ENCODE measurements at regions not wholly inside any gene's neighbourhood (a gene's known extent, or its start where the extent isn't known, plus 50 kb on each side); places are given as distances from the start of the nearest gene placed in this dataset.
"Not testable (repeated sequence)": the region's sequence is repeated elsewhere in the genome, so short reads cannot be mapped to it uniquely, and the experiment has no call there.

DNA sequence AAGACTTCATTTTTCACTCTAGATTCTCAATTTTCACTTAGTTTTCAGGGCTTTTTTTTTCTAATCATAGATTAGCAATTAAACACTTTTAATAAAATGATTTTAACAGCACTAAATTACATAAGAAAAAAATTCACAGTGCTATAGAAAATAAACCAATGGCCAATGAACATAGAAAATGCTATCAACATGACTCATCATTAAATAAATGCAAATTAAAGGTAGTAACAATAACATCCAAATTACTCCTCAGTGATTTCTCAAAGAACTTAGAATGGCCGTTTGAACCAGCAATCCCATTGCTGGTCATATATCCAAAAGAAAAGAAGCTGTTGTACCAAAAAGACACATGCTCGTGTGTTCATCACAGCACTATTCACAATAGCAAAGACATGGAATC, 1058.9 kb downstream of the UQCRFS1 start:
- H3K4me3 ChIP-seq (ENCODE audit: low read length): no peak overlapping the region
- TF ChIP-seq ZNF274 (IDR thresholded peaks at IDR 0.05; ENCODE audit: low read depth, low read length): no peak

DNA sequence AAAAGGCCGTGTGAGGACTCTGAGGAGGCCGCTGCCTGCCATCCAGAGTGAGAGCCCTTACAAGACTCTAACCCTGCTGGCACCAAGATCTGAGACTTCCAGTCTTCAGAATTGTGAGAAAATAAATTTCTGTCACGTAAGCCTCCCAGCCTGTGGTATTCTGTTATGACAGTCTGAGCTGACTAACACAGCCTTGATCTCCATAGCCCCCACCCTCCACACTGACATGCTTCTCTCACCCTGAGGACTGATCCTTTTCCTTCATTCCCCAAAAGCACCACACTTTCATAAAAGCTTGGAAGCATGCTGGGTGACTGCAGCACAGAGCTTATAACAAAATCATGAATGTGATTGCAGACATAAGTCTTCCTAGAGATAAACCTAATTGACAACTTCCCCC, 1059.8 kb downstream of the UQCRFS1 start:
- H3K4me3 ChIP-seq (ENCODE audit: low read length): no peak overlapping the region
- no peak for TF ChIP-seq ZNF274 (IDR thresholded peaks at IDR 0.05; ENCODE audit: low read depth, low read length)

GRCh38 chr19:28152195-28152594, 1060.8 kb downstream of the UQCRFS1 start:
- TF ChIP-seq ZNF274 (IDR thresholded peaks at IDR 0.05; ENCODE audit: low read depth, low read length): no peak

DNA sequence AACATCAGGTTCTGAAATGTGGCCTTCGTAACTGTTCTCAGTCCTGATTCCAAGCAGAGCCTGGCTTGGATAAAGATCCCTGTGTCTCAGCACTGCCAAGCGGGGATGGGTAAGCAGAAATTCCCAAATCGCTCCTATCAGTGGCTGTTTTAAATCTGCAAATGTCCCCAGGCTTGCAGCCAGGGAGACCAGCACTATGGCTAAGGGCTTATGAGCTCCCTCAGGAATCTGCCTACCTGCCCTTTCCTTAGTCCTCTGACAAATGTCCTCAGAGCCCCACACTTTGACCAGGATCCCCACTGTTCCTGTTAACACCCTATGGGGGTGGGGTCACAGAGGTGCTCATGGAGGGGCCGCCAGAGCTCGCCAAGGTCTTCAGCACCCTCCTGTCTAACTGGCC, 1062.8 kb downstream of the UQCRFS1 start:
- no peak overlapping the region for H3K4me3 ChIP-seq (ENCODE audit: low read length)
- TF ChIP-seq ZNF274 (IDR thresholded peaks at IDR 0.05; ENCODE audit: low read depth, low read length): no peak

More at GRCh38 chr19:28152195-28152594, 1060.8 kb downstream of the UQCRFS1 start:
- no peak overlapping the region for H3K4me3 ChIP-seq (ENCODE audit: low read length)

GRCh38 chr19:28148554-28148953, 1064.4 kb downstream of the UQCRFS1 start:
- TF ChIP-seq ZNF274 (IDR thresholded peaks at IDR 0.05; ENCODE audit: low read depth, low read length): no peak
- H3K4me3 ChIP-seq (ENCODE audit: low read length): no peak overlapping the region

DNA sequence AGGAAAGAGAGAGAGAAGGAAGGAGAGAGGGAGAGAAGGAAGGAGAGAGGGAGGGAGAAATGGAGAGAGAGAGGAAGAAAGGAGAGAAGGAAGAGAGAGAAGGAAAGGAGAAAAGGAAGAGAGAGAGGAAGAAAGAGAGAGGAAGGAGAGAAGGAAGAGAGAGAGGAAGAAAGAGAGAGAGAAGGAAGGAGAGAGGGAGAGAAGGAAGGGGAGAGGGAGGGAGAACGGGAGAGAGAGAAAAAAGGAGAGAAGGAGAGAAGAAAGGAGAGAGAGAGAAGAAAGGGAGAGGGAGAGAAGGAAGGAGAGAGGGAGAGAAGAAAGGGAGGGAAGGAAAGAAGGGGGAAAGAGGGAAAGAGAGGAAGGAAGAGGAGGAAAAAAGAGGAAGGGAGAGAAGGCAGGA, 1070.7 kb downstream of the UQCRFS1 start:
- H3K4me3 ChIP-seq (ENCODE audit: low read length): no peak overlapping the region
- no peak for TF ChIP-seq ZNF274 (IDR thresholded peaks at IDR 0.05; ENCODE audit: low read depth, low read length)

- no peak overlapping the region for H3K4me3 ChIP-seq (ENCODE audit: low read length)
- TF ChIP-seq ZNF274 (IDR thresholded peaks at IDR 0.05; ENCODE audit: low read depth, low read length): no peak
Measured at GRCh38 chr19:28140201-28140600, 1072.8 kb downstream of the UQCRFS1 start.

GRCh38 chr19:28137772-28138171, 1075.2 kb downstream of the UQCRFS1 start:
- no peak overlapping the region for H3K4me3 ChIP-seq (ENCODE audit: low read length)
- TF ChIP-seq ZNF274 (IDR thresholded peaks at IDR 0.05; ENCODE audit: low read depth, low read length): no peak

- no peak for TF ChIP-seq ZNF274 (IDR thresholded peaks at IDR 0.05; ENCODE audit: low read depth, low read length)
- H3K4me3 ChIP-seq (ENCODE audit: low read length): no peak overlapping the region
Measured at GRCh38 chr19:28136796-28137195, 1076.2 kb downstream of the UQCRFS1 start.

- H3K4me3 ChIP-seq (ENCODE audit: low read length): no peak overlapping the region
- no peak for TF ChIP-seq ZNF274 (IDR thresholded peaks at IDR 0.05; ENCODE audit: low read depth, low read length)
Measured at GRCh38 chr19:28135825-28136224, 1077.1 kb downstream of the UQCRFS1 start.

GRCh38 chr19:28134311-28134710, 1078.6 kb downstream of the UQCRFS1 start:
- H3K4me3 ChIP-seq (ENCODE audit: low read length): no peak overlapping the region
- TF ChIP-seq ZNF274 (IDR thresholded peaks at IDR 0.05; ENCODE audit: low read depth, low read length): no peak

- H3K4me3 ChIP-seq (ENCODE audit: low read length): not testable (repeated sequence)
Measured at GRCh38 chr19:28130881-28131280, 1082.1 kb downstream of the UQCRFS1 start.

DNA sequence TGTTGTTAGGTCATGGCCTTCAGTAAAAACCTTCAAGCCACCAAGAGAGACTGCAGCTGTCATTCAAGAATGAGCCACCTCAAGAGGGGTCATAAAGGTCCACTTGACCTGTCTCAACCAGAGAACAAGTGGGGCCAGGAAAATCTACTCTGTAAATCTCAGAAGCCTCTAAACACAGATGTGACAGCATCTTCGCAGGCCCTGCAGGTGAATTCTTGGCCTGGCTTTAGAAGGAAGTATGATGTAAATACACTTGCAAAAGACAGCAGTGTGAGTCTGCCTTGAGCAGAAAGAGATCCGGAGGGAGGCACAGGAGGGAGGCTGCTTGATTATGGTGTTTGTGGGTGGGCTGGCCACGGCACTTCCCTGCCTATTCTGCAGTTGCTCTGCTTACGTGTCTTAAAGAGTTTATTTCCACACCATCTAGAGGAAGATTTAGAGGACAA, 1082.9 kb downstream of the UQCRFS1 start:
- H3K4me3 ChIP-seq (ENCODE audit: low read length): no peak overlapping the region
- no peak for TF ChIP-seq ZNF274 (IDR thresholded peaks at IDR 0.05; ENCODE audit: low read depth, low read length)

- no peak overlapping the region for H3K4me3 ChIP-seq (ENCODE audit: low read length)
- TF ChIP-seq ZNF274 (IDR thresholded peaks at IDR 0.05; ENCODE audit: low read depth, low read length): no peak
Measured at GRCh38 chr19:28128341-28128740, 1084.6 kb downstream of the UQCRFS1 start.

GRCh38 chr19:28126135-28126898, 1086.6 kb downstream of the UQCRFS1 start:
- TF ChIP-seq ZNF274 (IDR thresholded peaks at IDR 0.05; ENCODE audit: low read depth, low read length): no peak
- H3K4me3 ChIP-seq (ENCODE audit: low read length): no peak overlapping the region

GRCh38 chr19:28122734-28123133, 1090.2 kb downstream of the UQCRFS1 start:
- H3K4me3 ChIP-seq (ENCODE audit: low read length): no peak overlapping the region
- TF ChIP-seq ZNF274 (IDR thresholded peaks at IDR 0.05; ENCODE audit: low read depth, low read length): no peak

All from GM08714 (cell line).